ENCODE measurements at regions not wholly inside any gene's neighbourhood (a gene's known extent, or its start where the extent isn't known, plus 50 kb on each side); places are given as distances from the start of the nearest gene placed in this dataset.
"Not testable (repeated sequence)": the region's sequence is repeated elsewhere in the genome, so short reads cannot be mapped to it uniquely, and the experiment has no call there.

DNA sequence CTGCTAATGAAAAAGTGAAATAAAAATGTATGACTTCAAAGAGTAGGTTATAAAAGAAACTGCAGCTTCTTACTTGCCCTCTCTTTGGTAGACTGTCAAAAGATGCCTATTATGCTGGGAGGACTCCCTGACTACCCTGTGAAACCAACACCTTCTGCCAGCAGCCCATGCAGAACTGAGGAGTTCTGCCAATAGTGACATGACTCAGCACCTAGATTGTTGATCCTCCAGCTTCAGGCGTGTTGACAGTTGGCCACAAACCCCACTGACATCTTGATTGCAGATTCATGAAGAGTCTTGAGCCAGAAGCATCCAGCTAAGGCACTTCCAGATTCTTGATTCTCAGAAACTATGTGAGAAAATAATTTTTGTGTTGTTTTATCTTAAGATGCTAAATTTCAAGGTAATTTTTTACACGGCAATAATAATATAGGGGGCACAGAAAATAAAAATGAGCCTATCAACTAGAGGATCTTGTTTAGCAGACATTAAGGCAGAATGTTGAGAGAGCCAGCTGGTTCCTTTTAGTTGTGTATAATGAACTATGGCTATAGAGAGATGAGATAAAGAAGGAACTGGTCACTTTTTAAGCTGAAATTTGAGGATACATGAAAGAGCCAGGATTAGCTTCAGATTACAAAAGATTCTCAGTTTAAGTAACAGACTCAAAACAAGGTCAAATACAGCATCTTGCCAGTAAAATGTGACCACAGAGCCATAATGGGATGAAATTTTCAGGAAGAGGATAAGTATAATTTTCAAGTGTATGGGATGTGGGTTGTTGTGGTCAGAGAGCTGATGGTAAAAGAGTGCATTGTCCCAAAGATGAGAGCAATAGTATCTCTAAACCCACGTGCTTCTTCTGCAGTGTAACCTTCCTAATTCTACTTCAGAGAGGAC lies 588.7 kb upstream of the CBLB start:
- DNase-seq (ENCODE audit: low read depth) = no peak

DNA sequence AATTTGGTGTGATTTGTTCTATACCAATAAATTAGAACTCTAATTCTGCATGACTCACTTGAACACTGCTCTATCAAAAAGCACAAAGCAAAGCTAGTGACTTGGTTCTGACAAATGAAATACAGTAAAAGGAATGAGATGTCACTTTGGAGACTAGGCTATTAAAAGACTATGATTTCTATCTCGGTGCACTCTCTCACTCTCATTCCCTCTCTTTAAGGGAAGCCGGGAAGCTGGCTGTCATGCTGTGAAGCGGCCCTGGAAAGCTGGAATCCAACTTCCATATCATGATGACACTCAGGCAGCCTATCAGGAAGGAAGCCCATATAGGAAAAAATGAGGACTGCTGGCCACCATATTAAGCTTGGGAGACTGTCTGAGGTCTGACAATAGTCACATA lies 590.1 kb upstream of the CBLB start:
- no peak for DNase-seq (ENCODE audit: low read depth)

DNA sequence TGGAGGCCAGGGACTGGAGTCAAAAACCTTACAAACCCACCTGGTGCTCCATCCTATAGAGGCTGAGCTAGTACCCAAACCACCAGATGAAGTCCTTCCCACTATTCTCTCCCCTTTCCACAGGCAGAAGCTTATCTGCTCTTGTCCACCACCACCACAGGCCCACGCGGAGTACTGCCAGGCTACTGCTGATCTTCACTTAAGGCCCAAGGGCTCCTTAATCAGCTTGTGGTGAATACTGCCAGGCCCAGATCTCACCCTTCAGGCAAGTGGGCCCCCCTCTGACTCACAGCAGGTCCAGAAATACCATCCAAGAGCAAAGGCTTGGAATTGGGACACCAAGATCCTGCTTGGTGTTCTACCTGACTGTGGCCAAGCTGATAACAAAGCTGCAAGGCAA lies 598.1 kb upstream of the CBLB start:
- DNase-seq (ENCODE audit: low read depth) = no peak

DNA sequence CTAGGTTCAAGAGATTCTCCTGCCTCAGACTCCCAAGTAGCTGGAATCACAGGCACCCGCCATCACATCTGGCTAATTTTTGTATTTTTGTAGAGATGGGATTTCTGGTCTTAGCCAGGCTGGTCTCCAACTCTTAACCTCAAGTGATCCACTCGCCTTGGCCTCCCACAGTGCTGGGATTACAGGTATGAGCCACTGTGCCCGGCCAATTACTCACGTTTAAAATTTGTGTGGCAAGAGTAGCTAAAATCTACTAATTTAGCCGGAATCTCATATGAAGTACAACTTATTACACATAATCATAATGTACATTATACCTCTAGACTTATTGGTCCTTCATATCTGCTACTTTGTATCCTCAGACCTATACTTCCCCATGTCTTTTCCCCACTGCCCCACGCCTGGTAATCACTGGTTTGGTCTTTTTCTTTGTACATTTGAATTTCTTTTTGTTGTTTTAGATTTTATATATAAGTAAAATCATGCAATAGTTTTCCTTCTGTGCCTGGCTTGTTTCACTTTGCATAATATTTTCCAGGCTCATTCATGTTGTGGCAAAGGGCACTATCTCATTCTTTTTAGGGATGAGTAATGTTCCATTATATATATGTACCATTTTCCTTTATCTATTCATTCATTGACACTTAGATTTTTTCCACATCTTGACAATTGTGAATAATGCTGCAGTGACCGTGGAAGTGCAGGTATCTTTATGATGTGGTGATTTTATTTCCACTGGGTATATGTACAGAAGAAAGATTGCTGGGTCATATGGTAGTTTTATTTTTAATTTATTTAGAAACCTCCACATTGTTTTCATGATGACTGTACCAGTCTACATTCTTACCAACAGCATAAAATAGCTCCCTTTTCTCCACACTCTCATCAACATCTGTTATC lies 605.0 kb upstream of the CBLB start:
- no peak for DNase-seq (ENCODE audit: low read depth)

DNA sequence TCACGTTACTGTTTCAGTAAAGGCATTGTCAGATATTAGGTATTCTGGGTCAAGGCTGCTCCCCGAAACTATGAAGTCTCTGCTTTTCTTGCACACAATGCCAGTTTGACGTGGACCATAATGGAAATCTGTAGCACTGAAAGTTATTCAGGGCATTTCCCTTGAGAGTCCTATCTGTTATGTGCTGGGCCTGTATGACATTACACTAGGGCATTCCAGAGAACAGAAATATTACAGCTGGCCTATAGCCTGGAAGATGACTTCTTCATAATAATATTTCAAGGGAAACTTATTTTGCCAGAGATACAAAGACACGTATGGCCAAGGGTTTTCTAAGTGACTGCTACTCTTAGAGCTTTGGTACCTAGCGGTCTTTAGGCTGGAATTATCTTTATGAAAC lies 613.6 kb upstream of the CBLB start:
- no peak for DNase-seq (ENCODE audit: low read depth)

DNA sequence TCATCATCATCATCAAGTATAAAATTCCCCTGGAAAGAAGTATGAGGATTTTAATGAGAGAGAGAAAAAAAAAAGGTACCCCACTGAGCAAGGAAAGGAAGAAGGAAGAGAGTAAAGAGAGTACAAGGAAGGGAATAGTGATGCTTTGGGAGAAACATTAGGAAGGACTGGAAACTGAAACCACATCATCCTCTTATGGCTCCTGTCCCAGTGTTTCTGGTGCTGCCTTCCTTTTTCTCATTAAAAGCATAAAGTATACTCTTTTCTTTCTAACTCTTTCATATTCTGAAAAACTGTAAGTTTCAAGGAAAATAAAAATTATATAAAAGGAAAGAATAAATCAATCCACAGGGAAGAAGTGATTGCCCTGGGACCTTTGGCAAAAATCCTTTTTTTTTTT lies 616.4 kb upstream of the CBLB start:
- no peak for DNase-seq (ENCODE audit: low read depth)

DNA sequence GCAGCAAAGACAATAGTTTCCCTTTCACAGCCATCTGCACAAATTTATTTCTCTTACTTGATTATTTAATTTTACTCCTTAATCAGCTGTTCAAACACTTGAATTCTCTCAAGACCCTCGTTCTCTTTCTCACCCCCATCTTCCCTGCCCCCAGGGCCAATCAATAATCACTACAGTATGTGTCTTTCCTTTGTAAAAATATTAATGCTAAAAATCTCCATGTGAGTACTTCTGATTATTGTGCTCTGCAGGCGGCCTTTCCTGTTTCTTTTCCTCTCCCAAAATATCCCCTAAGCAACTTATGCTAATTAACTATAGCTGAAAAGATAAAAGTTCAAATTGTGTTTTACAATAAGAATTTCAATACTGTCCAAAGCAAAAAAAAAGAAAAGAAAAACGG lies 617.0 kb upstream of the CBLB start:
- DNase-seq (ENCODE audit: low read depth) = no peak

DNA sequence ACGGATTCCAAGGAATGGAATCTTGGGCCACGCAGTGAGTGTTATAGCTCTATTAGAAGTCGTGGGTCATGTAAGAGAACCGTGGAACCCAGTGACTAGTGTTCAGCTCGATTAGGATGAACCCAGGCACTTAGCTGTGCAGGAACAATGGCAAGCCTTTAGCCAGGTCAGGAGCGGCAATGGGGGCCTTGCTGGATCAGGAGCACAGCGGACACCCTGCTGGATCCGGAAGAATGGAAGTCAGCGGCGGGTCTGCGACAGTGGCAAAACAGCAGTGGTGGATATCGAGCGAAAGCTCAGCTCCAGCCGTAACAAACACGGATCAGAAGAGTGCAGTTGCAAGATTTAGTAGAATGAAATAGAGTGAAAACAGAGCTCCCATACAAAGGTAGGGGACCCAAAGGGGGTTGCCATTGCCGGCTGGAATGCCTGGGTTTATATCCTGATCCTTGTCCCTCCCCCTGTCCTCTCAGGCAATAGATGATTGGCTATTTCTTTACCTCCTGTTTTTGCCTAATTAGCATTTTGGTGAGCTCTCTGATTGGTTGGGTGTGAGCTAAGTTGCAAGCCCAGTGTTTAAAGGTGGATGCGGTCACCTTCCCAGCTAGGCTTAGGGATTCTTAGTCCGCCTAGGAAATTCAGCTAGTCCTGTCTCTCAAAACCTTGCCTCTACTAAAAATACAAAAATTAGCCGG lies 618.3 kb upstream of the CBLB start:
- not testable (repeated sequence) for DNase-seq (ENCODE audit: low read depth)

DNA sequence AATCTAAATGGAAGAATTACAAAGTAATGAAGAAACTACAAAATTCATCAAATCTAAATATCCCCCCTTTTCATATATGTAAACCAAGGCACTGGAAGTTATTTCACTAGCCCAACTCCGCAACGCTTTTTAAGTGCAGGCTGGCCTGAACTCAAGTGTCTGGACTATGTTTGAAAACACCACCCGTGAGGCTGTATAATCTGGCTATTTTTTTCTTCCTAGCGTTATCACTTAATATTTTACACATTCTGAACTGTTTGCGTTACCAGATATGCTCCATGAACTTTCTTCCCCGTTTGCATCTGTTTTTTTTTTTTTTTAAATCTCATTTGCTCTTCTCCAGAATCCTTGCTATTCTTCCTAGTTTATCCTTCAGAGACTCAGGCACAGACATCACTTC lies 619.5 kb upstream of the CBLB start:
- DNase-seq (ENCODE audit: low read depth) = no peak

DNA sequence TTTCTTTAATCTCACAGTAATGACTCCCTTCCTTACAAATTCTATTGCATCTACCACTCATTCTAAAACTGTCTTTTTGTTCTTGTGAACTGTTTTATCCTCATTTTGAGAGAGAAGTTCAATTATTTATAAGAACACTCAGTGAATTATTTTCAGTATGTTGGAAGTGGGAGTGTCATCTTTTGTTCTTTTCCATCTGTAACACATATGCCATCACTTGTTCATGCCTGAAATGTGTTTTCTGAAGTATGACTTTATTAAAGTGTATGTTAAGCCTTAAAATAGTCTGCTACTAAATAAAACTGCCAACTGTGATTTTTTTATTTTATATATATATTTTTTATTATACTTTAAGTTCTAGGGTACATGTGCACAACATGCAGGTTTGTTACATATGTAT lies 623.0 kb upstream of the CBLB start:
- DNase-seq (ENCODE audit: low read depth) = no peak

DNA sequence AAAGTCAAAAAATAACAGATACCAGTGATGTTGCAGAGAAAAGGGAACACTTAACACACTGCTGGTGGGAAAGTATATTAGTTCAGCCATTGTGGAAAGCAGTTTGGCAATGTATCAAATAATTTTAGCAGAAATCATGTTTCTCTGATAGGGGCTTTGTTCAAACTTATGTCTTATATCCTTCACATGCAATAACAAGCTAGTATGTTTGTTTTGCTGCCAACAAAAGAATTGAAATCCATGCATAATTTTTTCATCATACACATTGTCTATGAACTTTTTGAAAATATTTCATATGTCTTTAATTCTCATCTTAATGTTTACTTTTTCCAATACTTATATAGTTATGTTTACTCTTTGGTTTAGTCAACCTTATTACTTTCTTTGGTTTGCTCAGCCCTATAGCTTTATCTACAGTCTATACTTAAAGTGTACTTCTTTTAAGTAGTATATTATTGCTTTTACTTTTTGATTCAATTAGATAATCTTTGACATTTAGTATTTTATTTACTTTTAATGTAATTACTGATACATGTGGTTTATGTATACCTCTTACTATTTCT lies 639.6 kb upstream of the CBLB start:
- DNase-seq (ENCODE audit: low read depth) = no peak

DNA sequence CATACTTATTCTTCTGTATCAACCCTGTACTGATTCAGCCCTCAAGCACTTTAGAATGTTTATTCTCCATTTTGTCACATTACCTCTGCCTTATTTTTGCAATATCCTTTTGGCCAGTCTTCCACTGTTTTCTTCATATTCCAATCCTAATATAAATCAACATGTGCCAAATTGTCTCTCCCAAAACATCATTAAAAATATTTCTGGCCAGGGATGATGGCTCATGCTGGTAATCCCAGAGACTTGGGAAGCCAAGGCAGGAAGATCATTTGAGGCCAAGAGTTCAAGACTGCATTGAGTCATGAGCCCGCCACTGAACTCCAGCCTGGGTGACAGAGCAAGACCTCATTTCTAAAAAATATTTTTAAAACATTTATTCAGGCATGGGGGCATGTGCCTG lies 641.4 kb upstream of the CBLB start:
- DNase-seq (ENCODE audit: low read depth) = no peak

DNA sequence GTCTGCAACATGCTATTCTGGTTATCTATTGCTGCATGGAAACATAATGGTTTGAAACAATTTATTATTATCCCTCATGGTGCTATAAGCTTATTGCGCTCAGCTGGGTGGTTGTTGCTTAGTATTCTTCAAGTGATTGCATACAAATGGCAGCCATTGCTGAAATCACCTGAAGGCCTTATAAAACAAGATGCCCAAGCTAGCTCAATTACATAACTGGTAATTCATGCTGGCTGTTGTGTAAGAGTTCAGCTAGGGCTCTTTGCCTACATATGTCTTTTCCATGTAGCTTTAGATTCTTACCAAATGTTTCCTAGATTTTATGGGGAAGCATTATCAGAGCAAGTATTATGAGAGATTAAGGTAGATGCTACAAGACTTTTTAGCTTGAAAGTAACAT lies 644.0 kb upstream of the CBLB start:
- DNase-seq (ENCODE audit: low read depth) = no peak

DNA sequence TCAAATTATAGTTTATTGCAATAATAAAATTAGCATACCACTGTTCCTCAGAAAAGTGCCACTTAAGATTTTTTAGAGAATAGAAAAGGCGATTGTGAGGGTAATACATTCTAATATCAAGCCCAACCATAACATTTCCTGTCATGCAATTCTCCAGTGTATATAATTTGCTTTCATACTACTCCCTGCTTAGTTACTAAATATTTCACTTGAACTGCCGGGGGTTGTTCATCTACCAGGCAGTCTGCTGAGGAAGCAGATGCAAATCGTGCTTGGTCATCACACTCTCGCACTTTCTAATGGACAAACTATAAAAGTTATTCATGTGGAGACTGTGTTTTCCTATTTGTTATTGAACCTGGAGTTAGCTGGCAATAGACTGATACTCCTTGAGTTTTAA lies 645.6 kb upstream of the CBLB start:
- DNase-seq (ENCODE audit: low read depth) = no peak

DNA sequence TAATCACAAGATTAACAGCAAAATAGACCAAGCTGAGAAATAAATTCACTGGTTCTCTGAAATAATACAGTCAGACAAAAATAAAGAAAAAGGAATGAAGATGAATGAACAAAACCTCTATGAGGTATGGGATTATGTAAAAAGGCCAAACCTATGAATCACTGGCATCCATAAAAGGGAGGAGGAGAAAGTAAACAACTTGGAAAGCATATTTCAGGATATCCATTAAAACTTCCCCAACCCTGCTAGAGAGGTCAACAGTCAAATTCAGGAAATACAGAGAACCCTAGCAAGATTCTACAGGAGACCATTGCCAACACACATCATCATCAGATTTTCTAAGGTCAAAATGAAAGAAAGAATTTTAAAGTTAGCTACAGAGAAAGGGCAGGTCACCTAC lies 649.7 kb upstream of the CBLB start:
- DNase-seq (ENCODE audit: low read depth) = no peak

DNA sequence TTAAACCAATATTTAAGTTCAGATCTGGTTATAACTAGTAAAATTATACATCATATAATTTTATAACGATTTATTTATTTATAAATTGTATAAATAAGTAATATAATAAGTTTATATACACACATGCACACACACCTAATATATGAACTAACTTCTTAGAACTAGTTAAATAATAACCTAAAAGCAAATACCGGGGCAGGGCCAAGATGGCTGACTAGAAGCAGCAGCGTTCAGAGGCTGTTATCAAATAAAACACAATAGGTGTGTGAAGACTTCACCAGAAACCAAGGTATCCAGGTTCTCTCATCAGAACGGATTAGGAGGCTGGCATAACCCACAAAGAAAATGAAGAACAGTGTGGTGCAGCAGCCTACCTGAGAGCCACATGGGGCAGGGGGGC lies 653.6 kb upstream of the CBLB start:
- no peak for DNase-seq (ENCODE audit: low read depth)

DNA sequence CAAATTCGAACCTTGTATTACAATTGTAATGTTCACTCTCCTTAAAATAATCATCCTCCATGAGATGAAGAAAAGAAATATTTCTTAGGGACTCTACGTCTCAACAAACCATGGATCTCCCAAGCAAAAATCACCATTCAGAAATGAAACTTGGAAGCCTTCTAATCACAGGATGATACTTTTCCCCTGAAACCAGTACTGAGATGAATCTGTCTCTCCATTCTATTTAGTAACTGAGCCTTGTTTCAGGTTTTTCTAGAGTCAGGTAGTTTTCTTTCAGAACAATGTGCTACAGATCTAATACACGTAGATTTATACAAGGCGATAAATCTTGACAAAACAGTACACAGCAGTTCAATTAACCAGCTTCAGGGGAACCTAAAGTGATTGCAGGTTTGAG lies 660.1 kb upstream of the CBLB start:
- no peak for DNase-seq (ENCODE audit: low read depth)

DNA sequence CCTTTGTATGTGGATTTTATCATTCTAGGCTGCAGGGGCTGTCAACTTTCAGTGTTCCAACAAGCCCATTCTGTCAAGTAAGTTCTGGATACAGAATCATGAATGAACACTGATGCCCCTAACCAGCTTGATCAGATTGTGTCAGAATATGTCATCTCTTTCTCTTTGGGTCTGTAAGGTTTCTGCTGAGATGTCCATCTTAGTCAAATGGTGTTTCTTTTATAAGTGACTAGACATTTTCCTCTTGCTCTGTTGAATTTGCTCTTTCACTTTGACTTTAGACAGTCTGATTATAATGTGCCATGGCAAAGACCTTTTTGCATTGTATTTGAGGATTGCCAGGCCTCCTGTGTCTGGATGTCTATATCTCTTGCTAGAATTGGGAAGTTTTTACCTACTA lies 660.9 kb upstream of the CBLB start:
- DNase-seq (ENCODE audit: low read depth) = no peak

DNA sequence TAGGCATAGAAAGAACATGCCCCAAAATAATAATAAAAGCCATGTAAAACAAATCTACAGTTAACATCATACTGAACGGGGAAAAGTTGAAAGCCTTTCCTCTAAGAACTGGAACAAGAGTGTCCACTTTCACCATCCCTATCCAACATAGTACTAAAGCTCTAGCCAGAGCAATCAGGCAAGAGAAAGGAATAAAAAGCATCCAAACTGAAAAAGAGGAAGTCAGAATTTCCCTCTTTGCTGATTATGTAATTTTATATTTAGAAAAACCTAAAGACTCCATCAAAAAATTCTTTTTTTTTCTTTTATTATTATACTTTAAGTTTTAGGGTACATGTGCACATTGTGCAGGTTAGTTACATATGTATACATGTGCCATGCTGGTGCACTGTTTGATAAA lies 661.6 kb upstream of the CBLB start:
- DNase-seq (ENCODE audit: low read depth) = no peak

DNA sequence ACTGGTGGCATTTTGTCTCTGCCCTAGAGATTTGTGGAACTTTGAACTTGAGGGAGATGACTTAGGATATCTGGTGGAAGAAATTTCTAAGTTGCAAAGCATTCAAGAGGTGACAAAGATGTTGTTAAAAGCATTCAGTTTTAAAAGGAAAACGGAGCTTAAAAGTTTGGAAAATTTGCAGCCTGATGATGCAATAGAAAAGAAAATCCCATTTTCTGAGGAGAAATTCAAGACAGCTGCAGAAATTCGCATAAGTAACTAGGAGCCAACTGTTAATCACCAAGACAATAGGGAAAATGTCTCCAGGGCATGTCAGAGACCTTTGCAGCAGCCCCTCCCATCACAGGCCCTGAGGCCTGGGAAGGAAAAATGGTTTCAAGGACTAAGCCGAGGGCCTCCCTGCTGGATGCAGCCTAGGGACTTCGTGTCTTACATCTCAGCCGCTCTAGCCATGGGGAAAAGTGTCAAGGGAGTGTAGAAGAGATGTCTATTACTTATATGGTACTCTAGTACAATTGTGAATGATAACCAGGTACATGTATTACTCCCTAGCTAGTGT lies 663.0 kb upstream of the CBLB start:
- not testable (repeated sequence) for DNase-seq (ENCODE audit: low read depth)

DNA sequence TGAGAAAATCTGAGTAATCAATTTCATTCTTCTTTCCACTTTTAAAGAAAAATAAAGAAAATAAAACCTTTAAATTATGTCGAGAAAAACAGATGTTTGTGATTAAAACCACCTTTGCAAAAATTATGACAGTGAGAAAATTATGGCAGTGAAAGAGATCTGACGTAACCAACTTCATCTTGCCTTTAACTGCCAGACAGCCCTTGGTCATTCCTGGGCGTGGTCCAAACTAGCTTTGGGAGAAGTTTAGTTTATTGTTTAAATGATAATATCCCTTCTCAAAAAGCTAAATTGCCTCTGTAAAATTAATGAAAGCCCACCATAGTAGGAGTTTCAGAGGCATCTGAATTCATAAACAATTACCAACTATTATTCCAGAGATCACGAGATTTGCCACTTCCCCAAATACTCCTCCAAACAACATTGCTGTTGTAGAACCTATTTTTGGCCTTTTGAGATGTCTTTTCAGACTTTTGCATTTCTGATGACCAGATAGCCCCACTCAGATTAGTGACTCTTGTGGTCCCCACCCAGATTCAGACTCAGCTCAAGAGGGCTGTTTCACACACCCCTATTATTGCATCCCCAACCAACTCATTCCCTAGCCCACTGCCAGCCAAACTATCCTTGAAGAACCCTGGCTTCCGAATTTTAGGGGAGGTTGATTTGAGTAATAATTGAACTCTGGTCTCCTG lies 664.4 kb upstream of the CBLB start:
- no peak for DNase-seq (ENCODE audit: low read depth)

Measured in activated T-helper 1 cell treated with Interleukin-2 at 50 U/mL for 16 hours (primary cell).